ENCODE measurements at regions not wholly inside any gene's neighbourhood (a gene's known extent, or its start where the extent isn't known, plus 50 kb on each side); places are given as distances from the start of the nearest gene placed in this dataset.

GRCh38 chrX:121307449-121307848 lies 260.0 kb downstream of the GLUD2 start:
- Histone ChIP-seq H3K9me3 (ENCODE audit: control insufficient read depth, insufficient read depth, low read length) (no peaks in the 10 kb centered on the region), H4K20me1 (ENCODE audit: control insufficient read depth, insufficient read depth, low read depth, low read length) (no peaks in the 10 kb centered on the region), H3K4me3 (ENCODE audit: low read length) (no peak overlapping the region), H3K79me2 (ENCODE audit: control insufficient read depth, low read length) (no peaks in the 10 kb centered on the region), H3K27me3 (ENCODE audit: control insufficient read depth, low read length) (no peaks in the 10 kb centered on the region), H3F3A (ENCODE audit: control insufficient read depth, insufficient read depth) (no peaks in the 10 kb centered on the region), H3K4me2 (ENCODE audit: low read length) (no peak overlapping the region), H3K27ac (ENCODE audit: low read depth, low read length) (no peak overlapping the region), H3K36me3 (ENCODE audit: control insufficient read depth, low read length) (no peaks in the 10 kb centered on the region), H3K9me2 (replicated peaks; ENCODE audit: control insufficient read depth, low read length) (no peaks in the 10 kb centered on the region), H3K4me1 (ENCODE audit: control insufficient read depth, low read length) (peaks cover 13% of the 10 kb centered on the region)
- TF ChIP-seq CTCF (IDR thresholded peaks at IDR 0.05; ENCODE audit: low read depth, low read length, poor library complexity, severe bottlenecking) (no peak), EZH2phosphoT487 (IDR thresholded peaks at IDR 0.05; ENCODE audit: borderline replicate concordance, low read length) (no peak)

GRCh38 chrX:121308276-121308805 lies 260.9 kb downstream of the GLUD2 start:
- TF ChIP-seq EZH2phosphoT487 (IDR thresholded peaks at IDR 0.05; ENCODE audit: borderline replicate concordance, low read length) (no peak), CTCF (IDR thresholded peaks at IDR 0.05; ENCODE audit: low read depth, low read length, poor library complexity, severe bottlenecking) (peak; percentile 58)

GRCh38 chrX:121310820-121311219 lies 263.4 kb downstream of the GLUD2 start:
- Histone ChIP-seq H3K9me3 (ENCODE audit: control insufficient read depth, insufficient read depth, low read length) (no peaks in the 10 kb centered on the region), H3K4me1 (ENCODE audit: control insufficient read depth, low read length) (peaks cover 13% of the 10 kb centered on the region), H3F3A (ENCODE audit: control insufficient read depth, insufficient read depth) (no peaks in the 10 kb centered on the region), H3K9me2 (replicated peaks; ENCODE audit: control insufficient read depth, low read length) (no peaks in the 10 kb centered on the region), H3K4me3 (ENCODE audit: low read length) (no peak overlapping the region), H4K20me1 (ENCODE audit: control insufficient read depth, insufficient read depth, low read depth, low read length) (no peaks in the 10 kb centered on the region), H3K27me3 (ENCODE audit: control insufficient read depth, low read length) (no peaks in the 10 kb centered on the region), H3K27ac (ENCODE audit: low read depth, low read length) (no peak overlapping the region), H3K36me3 (ENCODE audit: control insufficient read depth, low read length) (no peaks in the 10 kb centered on the region), H3K4me2 (ENCODE audit: low read length) (no peak overlapping the region), H3K79me2 (ENCODE audit: control insufficient read depth, low read length) (no peaks in the 10 kb centered on the region)
- no peak for TF ChIP-seq EZH2phosphoT487 (IDR thresholded peaks at IDR 0.05; ENCODE audit: borderline replicate concordance, low read length)
- TF ChIP-seq CTCF (IDR thresholded peaks at IDR 0.05; ENCODE audit: low read depth, low read length, poor library complexity, severe bottlenecking) = no peak

More at GRCh38 chrX:121308276-121308805, 260.9 kb downstream of the GLUD2 start:
- Histone ChIP-seq H3K36me3 (ENCODE audit: control insufficient read depth, low read length) (no peaks in the 10 kb centered on the region), H3F3A (ENCODE audit: control insufficient read depth, insufficient read depth) (no peaks in the 10 kb centered on the region), H3K27ac (ENCODE audit: low read depth, low read length) (no peak overlapping the region), H3K79me2 (ENCODE audit: control insufficient read depth, low read length) (no peaks in the 10 kb centered on the region), H3K4me2 (ENCODE audit: low read length) (0 out of 2 replicates have a peak overlapping the region, but pooled peaks have one; percentile 22), H3K9me3 (ENCODE audit: control insufficient read depth, insufficient read depth, low read length) (no peaks in the 10 kb centered on the region), H3K27me3 (ENCODE audit: control insufficient read depth, low read length) (no peaks in the 10 kb centered on the region), H4K20me1 (ENCODE audit: control insufficient read depth, insufficient read depth, low read depth, low read length) (no peaks in the 10 kb centered on the region), H3K4me3 (ENCODE audit: low read length) (no peak overlapping the region), H3K4me1 (ENCODE audit: control insufficient read depth, low read length) (peaks cover 13% of the 10 kb centered on the region), H3K9me2 (replicated peaks; ENCODE audit: control insufficient read depth, low read length) (no peaks in the 10 kb centered on the region)
